Suprapubic skin (tissue), 4 donors: ENCODE measurements at regions not wholly inside any gene's neighbourhood (a gene's known extent, or its start where the extent isn't known, plus 50 kb on each side); places are given as distances from the start of the nearest gene placed in this dataset.

ENCODE experiments used
- EP300 ChIP-seq: sonication (generic); formaldehyde crosslinking; IDR thresholded peaks from one replicate; pipeline ENCODE4 v1.6.1; 2017; ENCODE audit warnings: antibody characterized with exemption
- POLR2A ChIP-seq, 2 donors: fragments of 450-650 bp; IDR thresholded peaks; one replicate each; pipeline ENCODE4 v1.6.1; 2017; ENCODE audit warnings: antibody characterized with exemption in 2 of 2, mild to moderate bottlenecking in 2 of 2, moderate library complexity in 2 of 2
- POLR2AphosphoS5 ChIP-seq, 3 donors: sonication (generic); formaldehyde crosslinking; IDR thresholded peaks; one replicate each; pipeline ENCODE4 v1.6.1; 2017; ENCODE audit warnings: antibody characterized with exemption in 3 of 3
- TF ChIP-seq, protein P1 (sequence below), 2 donors: fragments of 200-600 bp in 1 of 2; fragments of 450-650 bp in 1 of 2; sonication (generic) in 1 of 2; IDR thresholded peaks; one replicate each; pipeline ENCODE4 v1.5.1; 2016 to 2019; ENCODE audit warnings: antibody characterized with exemption in 2 of 2, mild to moderate bottlenecking in 1 of 2, moderate library complexity in 1 of 2

DNA sequence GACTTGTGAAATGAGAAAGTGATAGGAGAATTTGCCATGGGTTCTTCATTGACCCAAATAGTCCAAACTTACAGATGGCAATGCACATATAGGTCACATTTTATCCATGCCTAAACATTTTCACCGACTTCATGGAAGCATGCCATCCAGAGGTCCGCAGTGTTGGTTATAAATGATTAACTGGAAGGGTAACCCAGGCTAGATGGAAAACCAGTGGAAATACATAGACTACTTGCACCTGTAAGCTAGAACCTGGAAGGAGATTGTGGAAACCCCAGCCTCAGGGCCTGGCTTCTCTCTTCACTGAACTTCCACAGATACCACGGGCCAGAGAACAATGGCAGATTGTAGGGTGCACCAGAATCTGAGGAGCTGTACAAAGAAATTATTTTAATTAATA, 103.8 kb upstream of the SYNDIG1 start:
- no peak for TF ChIP-seq POLR2A (IDR thresholded peaks at IDR 0.05)
- no peak for TF ChIP-seq EP300
- TF ChIP-seq, protein P1, sequence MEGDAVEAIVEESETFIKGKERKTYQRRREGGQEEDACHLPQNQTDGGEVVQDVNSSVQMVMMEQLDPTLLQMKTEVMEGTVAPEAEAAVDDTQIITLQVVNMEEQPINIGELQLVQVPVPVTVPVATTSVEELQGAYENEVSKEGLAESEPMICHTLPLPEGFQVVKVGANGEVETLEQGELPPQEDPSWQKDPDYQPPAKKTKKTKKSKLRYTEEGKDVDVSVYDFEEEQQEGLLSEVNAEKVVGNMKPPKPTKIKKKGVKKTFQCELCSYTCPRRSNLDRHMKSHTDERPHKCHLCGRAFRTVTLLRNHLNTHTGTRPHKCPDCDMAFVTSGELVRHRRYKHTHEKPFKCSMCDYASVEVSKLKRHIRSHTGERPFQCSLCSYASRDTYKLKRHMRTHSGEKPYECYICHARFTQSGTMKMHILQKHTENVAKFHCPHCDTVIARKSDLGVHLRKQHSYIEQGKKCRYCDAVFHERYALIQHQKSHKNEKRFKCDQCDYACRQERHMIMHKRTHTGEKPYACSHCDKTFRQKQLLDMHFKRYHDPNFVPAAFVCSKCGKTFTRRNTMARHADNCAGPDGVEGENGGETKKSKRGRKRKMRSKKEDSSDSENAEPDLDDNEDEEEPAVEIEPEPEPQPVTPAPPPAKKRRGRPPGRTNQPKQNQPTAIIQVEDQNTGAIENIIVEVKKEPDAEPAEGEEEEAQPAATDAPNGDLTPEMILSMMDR (IDR thresholded peaks at IDR 0.05) = no peak
- no peak for TF ChIP-seq POLR2AphosphoS5 (IDR thresholded peaks at IDR 0.05)
